H9 (cell line): ENCODE measurements at regions not wholly inside any gene's neighbourhood (a gene's known extent, or its start where the extent isn't known, plus 50 kb on each side); places are given as distances from the start of the nearest gene placed in this dataset.

Experiments used
- DNase-seq: peaks from one replicate; pipeline ENCODE4 v3.0.0-alpha.2; 2017
- H2AFZ ChIP-seq: one replicate; pipeline ENCODE4 v1.6.1; 2013; ENCODE audit warnings: mild to moderate bottlenecking, low read length, control low read depth, moderate library complexity
- H2AK5ac ChIP-seq: 2 replicates; pipeline ENCODE4 v1.6.1; 2013; ENCODE audit warnings: low read length, control low read depth, mixed read lengths; ENCODE audit not compliant: insufficient read length
- H2BK120ac ChIP-seq: one replicate; pipeline ENCODE4 v1.6.1; 2013; ENCODE audit warnings: low read depth, mild to moderate bottlenecking, low read length, control low read depth, inconsistent platforms; ENCODE audit not compliant: poor library complexity, severe bottlenecking
- H2BK12ac ChIP-seq: 2 replicates; pipeline ENCODE4 v1.6.1; 2013; ENCODE audit warnings: low read length, control low read depth, mixed read lengths, low read depth; ENCODE audit not compliant: insufficient read length
- H2BK15ac ChIP-seq: 2 replicates; pipeline ENCODE4 v1.6.1; 2013; ENCODE audit warnings: low read depth, low read length, control low read depth
- H2BK20ac ChIP-seq: one replicate; pipeline ENCODE4 v1.6.1; 2013; ENCODE audit warnings: low read depth, mild to moderate bottlenecking, low read length, control low read depth, inconsistent platforms; ENCODE audit not compliant: poor library complexity, severe bottlenecking
- H2BK5ac ChIP-seq: 2 replicates; pipeline ENCODE4 v1.6.1; 2013; ENCODE audit warnings: low read length, control low read depth, mixed read lengths; ENCODE audit not compliant: insufficient read length
- H3K14ac ChIP-seq: 2 replicates; pipeline ENCODE4 v1.6.1; 2013; ENCODE audit warnings: low read length, control low read depth; ENCODE audit not compliant: insufficient read depth
- H3K18ac ChIP-seq: 2 replicates; pipeline ENCODE4 v1.6.1; 2013; ENCODE audit warnings: low read depth, mild to moderate bottlenecking, mixed read lengths, low read length, control low read depth; ENCODE audit not compliant: insufficient read length
- H3K23ac ChIP-seq: 2 replicates; pipeline ENCODE4 v1.6.1; 2013; ENCODE audit warnings: low read length, control low read depth, mixed read lengths, low read depth; ENCODE audit not compliant: insufficient read length
- H3K23me2 ChIP-seq: 2 replicates; pipeline ENCODE4 v1.6.1; 2013; ENCODE audit warnings: low read depth, mild to moderate bottlenecking, mixed read lengths, low read length, control low read depth; ENCODE audit not compliant: insufficient read length, poor library complexity, severe bottlenecking
- H3K27ac ChIP-seq: 2 replicates; pipeline ENCODE4 v1.5.1; 2013; ENCODE audit warnings: low read length, control low read depth, mixed read lengths, low read depth; ENCODE audit not compliant: insufficient read length
- H3K27me3 ChIP-seq: 2 replicates; pipeline ENCODE4 v1.6.1; 2013; ENCODE audit warnings: low read length, control low read depth, inconsistent platforms; ENCODE audit not compliant: insufficient read depth
- H3K4ac ChIP-seq: 2 replicates; pipeline ENCODE4 v1.6.1; 2013; ENCODE audit warnings: low read depth, mild to moderate bottlenecking, control low read depth, inconsistent platforms, low read length, moderate library complexity
- H3K4me1 ChIP-seq: 2 replicates; pipeline ENCODE4 v1.6.1; 2013; ENCODE audit warnings: low read length, control low read depth, inconsistent platforms; ENCODE audit not compliant: insufficient read depth
- H3K4me2 ChIP-seq: 2 replicates; pipeline ENCODE4 v1.6.1; 2013; ENCODE audit warnings: low read length, control low read depth, mixed read lengths; ENCODE audit not compliant: insufficient read length, insufficient read depth
- H3K56ac ChIP-seq: 2 replicates; pipeline ENCODE4 v1.6.1; 2013; ENCODE audit warnings: low read depth, mild to moderate bottlenecking, mixed read lengths, low read length, control low read depth; ENCODE audit not compliant: insufficient read length
- H3K79me1 ChIP-seq: 2 replicates; pipeline ENCODE4 v1.6.1; 2013; ENCODE audit warnings: low read depth, mild to moderate bottlenecking, moderate library complexity, low read length, control low read depth, inconsistent platforms; ENCODE audit not compliant: insufficient read depth, poor library complexity, severe bottlenecking
- H3K79me2 ChIP-seq: 2 replicates; pipeline ENCODE4 v1.6.1; 2013; ENCODE audit warnings: low read length, control low read depth, inconsistent platforms; ENCODE audit not compliant: insufficient read depth
- H3K9ac ChIP-seq: 2 replicates; pipeline ENCODE4 v1.6.1; 2013; ENCODE audit warnings: low read length, control low read depth, mixed read lengths; ENCODE audit not compliant: insufficient read length; ENCODE audit errors: extremely low read depth
- H3K9me3 ChIP-seq: one replicate; pipeline ENCODE4 v1.6.1; 2013; ENCODE audit warnings: low read depth, low read length, inconsistent platforms; ENCODE audit not compliant: control insufficient read depth
- H3T11ph ChIP-seq: one replicate; pipeline ENCODE4 v1.6.1; 2013; ENCODE audit warnings: mild to moderate bottlenecking, low read length, control low read depth, inconsistent platforms
- H4K20me1 ChIP-seq: one replicate; pipeline ENCODE4 v1.6.1; 2013; ENCODE audit not compliant: control insufficient read depth, insufficient read length, insufficient read depth
- H4K5ac ChIP-seq: 2 replicates; pipeline ENCODE4 v1.6.1; 2013; ENCODE audit warnings: low read depth, mild to moderate bottlenecking, mixed read lengths, low read length, control low read depth; ENCODE audit not compliant: insufficient read length
- H4K8ac ChIP-seq: replicated peaks from 2 replicates; pipeline ENCODE4 v1.6.1; 2013; ENCODE audit warnings: low read length, control low read depth, mixed read lengths, low read depth; ENCODE audit not compliant: insufficient read length
- H4K91ac ChIP-seq: 2 replicates; pipeline ENCODE4 v1.6.1; 2013; ENCODE audit warnings: low read depth, mild to moderate bottlenecking, moderate library complexity, mixed read lengths, low read length, control low read depth; ENCODE audit not compliant: insufficient read length
- H3K27ac Mint-ChIP-seq, 3 experiments: 2 replicates in 2 of 3; 3 replicates in 1 of 3; pipeline ENCODE4 v1.8.0; 2020 to 2021; ENCODE audit warnings: mixed read lengths in 3 of 3, mild to moderate bottlenecking in 1 of 3, moderate library complexity in 1 of 3
- H3K27me3 Mint-ChIP-seq: 2 replicates; pipeline ENCODE4 v1.8.0; 2021; ENCODE audit warnings: low read depth, mild to moderate bottlenecking, moderate library complexity, mixed read lengths
- H3K36me3 Mint-ChIP-seq, 3 experiments: 2 replicates in 2 of 3; 3 replicates in 1 of 3; pipeline ENCODE4 v1.8.0; 2020 to 2021; ENCODE audit warnings: low read depth in 3 of 3, mixed read lengths in 3 of 3; ENCODE audit not compliant: insufficient read depth in 1 of 3
- H3K4me1 Mint-ChIP-seq, 2 experiments: 2 replicates each; pipeline ENCODE4 v1.8.0; 2020; ENCODE audit warnings: mixed read lengths in 2 of 2
- H3K4me3 Mint-ChIP-seq, 2 experiments: 2 replicates in 1 of 2; 3 replicates in 1 of 2; pipeline ENCODE4 v1.8.0; 2020 to 2021; ENCODE audit warnings: mild to moderate bottlenecking in 2 of 2, mixed read lengths in 2 of 2, moderate library complexity in 1 of 2
- H3K9me3 Mint-ChIP-seq, 2 experiments: 2 replicates in 1 of 2; 3 replicates in 1 of 2; pipeline ENCODE4 v1.8.0; 2020; ENCODE audit warnings: mild to moderate bottlenecking in 2 of 2, mixed read lengths in 2 of 2, moderate library complexity in 1 of 2
- CTCF ChIP-seq: fragments of 200-600 bp; sonication (generic); conservative IDR thresholded peaks from 3 replicates; pipeline ENCODE4 v1.8.0; 2021; ENCODE audit warnings: antibody characterized with exemption, mild to moderate bottlenecking
- WGBS: extraction: QIAGEN DNeasy Blood & Tissue Kit; methylation state at CpG from one replicate; pipeline ENCODE4 v1.1.7; 2013; ENCODE audit warnings: missing lambda C conversion rate, low lambda C conversion rate, mixed read lengths; ENCODE audit not compliant: insufficient read length; ENCODE audit errors: extremely low coverage; 5-methylcytosine and 5-hydroxymethylcytosine counted together

- Histone ChIP-seq H3K14ac (no peak overlapping the region), H3K27me3 (no peaks in the 10 kb centered on the region), H3K18ac (no peak overlapping the region), H3K4ac (no peak overlapping the region), H3K4me2 (no peak overlapping the region), H3K23me2 (no peaks in the 10 kb centered on the region), H2AK5ac (no peak overlapping the region), H3K56ac (no peak overlapping the region), H3K9me3 (no peaks in the 10 kb centered on the region), H2BK20ac (no peak overlapping the region), H3K79me2 (no peaks in the 10 kb centered on the region), H3T11ph (no peak overlapping the region), H2AFZ (no peak overlapping the region), H3K9ac (no peak overlapping the region), H3K79me1 (no peaks in the 10 kb centered on the region), H2BK15ac (no peak overlapping the region), H3K27ac (no peak overlapping the region), H4K5ac (no peak overlapping the region), H2BK12ac (no peak overlapping the region), H2BK120ac (no peak overlapping the region), H4K91ac (no peak overlapping the region), H3K23ac (no peak overlapping the region), H4K8ac (no peak overlapping the region), H2BK5ac (no peak overlapping the region), H3K4me1 (no peaks in the 10 kb centered on the region), H4K20me1 (no peaks in the 10 kb centered on the region)
- WGBS = no CpG with 5 or more reads among the region's 6 CpGs
- H3K36me3 Mint-ChIP-seq = no peaks in the 10 kb centered on the region
- peaks cover 0 to 7% of the 10 kb centered on the region in 2 experiments; a peak in 2 of 4 replicates for H3K4me1 Mint-ChIP-seq
- TF ChIP-seq CTCF = peak; percentile 85
- H3K4me3 Mint-ChIP-seq = no peak overlapping the region
- H3K27ac Mint-ChIP-seq = no peak overlapping the region
- no peaks in the 10 kb centered on the region for H3K9me3 Mint-ChIP-seq
- no peaks in the 10 kb centered on the region for H3K27me3 Mint-ChIP-seq
- DNase-seq = peak; percentile 67
These were observed 480.8 kb upstream of the KLHL29 start for GRCh38 chr2:22904126-22904684.
